Non-pigmented ciliary epithelial cell (primary cell): ENCODE measurements at regions not wholly inside any gene's neighbourhood (a gene's known extent, or its start where the extent isn't known, plus 50 kb on each side); places are given as distances from the start of the nearest gene placed in this dataset.
"Not testable (repeated sequence)": the region's sequence is repeated elsewhere in the genome, so short reads cannot be mapped to it uniquely, and the experiment has no call there.

Source experiments
- DNase-seq: peaks from one replicate; pipeline ENCODE4 v3.0.0-alpha.2; 2010; ENCODE audit warnings: low read depth

GRCh38 chr6:150456466-150456865 is 87.7 kb downstream of the IYD start:
- DNase-seq, result no peak

- DNase-seq, result no peak
These were observed 88.3 kb downstream of the IYD start for GRCh38 chr6:150456902-150457643.

GRCh38 chr6:150458579-150458978 is 89.8 kb downstream of the IYD start:
- DNase-seq, result no peak

GRCh38 chr6:150463852-150464251 is 95.0 kb downstream of the IYD start:
- no peak for DNase-seq

GRCh38 chr6:150464966-150465365 is 96.2 kb downstream of the IYD start:
- DNase-seq, result no peak

GRCh38 chr6:150465610-150466009 is 96.8 kb downstream of the IYD start:
- no peak for DNase-seq

- DNase-seq, result no peak
These were observed 97.4 kb downstream of the IYD start for GRCh38 chr6:150466196-150466595.

- no peak for DNase-seq
These were observed 101.3 kb downstream of the IYD start for GRCh38 chr6:150470131-150470530.

- no peak for DNase-seq
These were observed 102.3 kb downstream of the IYD start for GRCh38 chr6:150470960-150471665.

- no peak for DNase-seq
These were observed 110.1 kb downstream of the IYD start for GRCh38 chr6:150478656-150479545.

- DNase-seq, result no peak
These were observed 114.1 kb downstream of the IYD start for GRCh38 chr6:150482883-150483409.

GRCh38 chr6:150485161-150485958 is 114.3 kb upstream of the PLEKHG1 start:
- no peak for DNase-seq

- no peak for DNase-seq
These were observed 113.6 kb upstream of the PLEKHG1 start for GRCh38 chr6:150486048-150486447.

- no peak for DNase-seq
These were observed 109.1 kb upstream of the PLEKHG1 start for GRCh38 chr6:150490586-150490985.

- DNase-seq, result peak; percentile 47
These were observed 108.4 kb upstream of the PLEKHG1 start for GRCh38 chr6:150491131-150491810.

- no peak for DNase-seq
These were observed 107.9 kb upstream of the PLEKHG1 start for GRCh38 chr6:150491811-150492172.

GRCh38 chr6:150492507-150492906 is 107.2 kb upstream of the PLEKHG1 start:
- no peak for DNase-seq

GRCh38 chr6:150492941-150493340 is 106.7 kb upstream of the PLEKHG1 start:
- peak; percentile 11 for DNase-seq

GRCh38 chr6:150493552-150493951 is 106.1 kb upstream of the PLEKHG1 start:
- DNase-seq, result not testable (repeated sequence)

GRCh38 chr6:150494241-150494640 is 105.4 kb upstream of the PLEKHG1 start:
- no peak for DNase-seq

- no peak for DNase-seq
These were observed 104.6 kb upstream of the PLEKHG1 start for GRCh38 chr6:150495126-150495525.
